ENCODE measurements at regions not wholly inside any gene's neighbourhood (a gene's known extent, or its start where the extent isn't known, plus 50 kb on each side); places are given as distances from the start of the nearest gene placed in this dataset.
"Not testable (repeated sequence)": the region's sequence is repeated elsewhere in the genome, so short reads cannot be mapped to it uniquely, and the experiment has no call there.

DNA sequence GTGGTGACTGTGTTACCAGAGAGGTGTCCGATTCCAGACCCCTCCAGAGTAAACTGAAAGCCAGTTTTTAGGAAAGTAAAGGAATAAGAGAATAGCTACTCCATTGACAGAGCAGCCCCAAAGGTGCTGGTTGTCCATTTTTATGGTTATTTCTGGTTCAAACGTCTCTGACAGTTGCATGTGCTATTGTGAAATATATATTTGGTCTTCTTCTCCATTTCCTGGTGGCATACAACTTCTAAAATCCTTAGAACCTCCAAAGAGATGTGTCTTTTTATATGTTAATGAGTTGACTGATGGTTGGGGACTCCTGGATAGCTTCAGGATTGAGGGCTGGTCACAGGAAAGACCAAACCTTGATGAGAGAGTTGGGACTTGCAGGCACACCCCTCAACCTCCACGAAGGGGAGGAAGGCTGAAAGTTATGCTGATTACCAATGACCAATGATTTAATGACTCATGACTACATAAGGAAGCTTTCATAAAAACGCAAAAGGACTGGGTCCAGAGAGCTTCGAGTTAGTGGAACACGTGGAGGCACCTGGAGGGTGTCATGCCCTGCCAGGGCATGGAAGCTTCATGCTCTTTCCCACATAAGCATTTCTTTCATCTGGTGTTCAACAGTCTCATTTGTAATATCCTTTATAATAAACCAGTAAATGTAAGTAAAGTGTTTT lies 100.7 kb downstream of the SLC16A1 start:
- no peak for ATAC-seq

- ATAC-seq: not testable (repeated sequence)
These were observed 101.5 kb downstream of the SLC16A1 start for GRCh38 chr1:112854368-112854984.

GRCh38 chr1:112853915-112854314 lies 102.1 kb downstream of the SLC16A1 start:
- ATAC-seq: not testable (repeated sequence)

DNA sequence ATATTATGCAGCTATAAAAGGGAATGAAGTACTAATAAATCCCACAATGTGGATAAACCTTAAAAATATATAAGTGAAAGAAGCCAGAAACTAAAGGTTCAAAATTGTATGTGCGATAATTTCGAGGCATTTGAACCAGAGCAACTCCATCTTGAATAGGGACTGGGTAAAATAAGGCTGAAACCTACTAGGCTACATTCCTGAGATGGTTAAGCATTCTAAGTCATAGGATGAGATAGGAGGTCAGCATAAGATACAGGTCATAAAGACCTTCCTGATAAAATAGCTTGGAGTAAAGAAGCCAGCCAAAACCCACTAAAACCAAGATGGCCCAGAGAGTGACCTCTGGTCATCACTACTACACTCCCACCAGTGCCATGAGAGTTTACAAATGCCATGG lies 103.1 kb downstream of the SLC16A1 start:
- ATAC-seq: no peak

DNA sequence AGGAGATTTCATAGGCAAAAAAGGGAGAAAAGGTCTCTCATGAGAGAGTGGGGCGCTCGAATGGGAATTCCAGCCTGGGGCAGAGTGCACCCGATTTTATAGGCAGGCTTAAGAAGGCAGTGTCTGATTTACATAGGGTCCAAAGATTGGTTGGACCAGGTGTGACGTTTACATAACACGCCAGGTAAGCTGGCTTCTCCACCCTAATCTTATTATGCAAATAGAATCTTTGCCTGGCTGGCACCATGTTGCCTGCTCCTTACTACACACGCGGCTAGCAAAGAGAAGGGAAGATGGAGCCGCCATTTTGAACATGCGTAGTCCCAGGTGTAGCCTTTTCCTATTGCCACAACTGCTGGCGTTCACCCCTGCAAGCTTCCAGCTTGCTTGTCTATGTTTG lies 103.7 kb downstream of the SLC16A1 start:
- ATAC-seq: no peak

- ATAC-seq: no peak
These were observed 105.8 kb downstream of the SLC16A1 start for GRCh38 chr1:112850034-112850757.

DNA sequence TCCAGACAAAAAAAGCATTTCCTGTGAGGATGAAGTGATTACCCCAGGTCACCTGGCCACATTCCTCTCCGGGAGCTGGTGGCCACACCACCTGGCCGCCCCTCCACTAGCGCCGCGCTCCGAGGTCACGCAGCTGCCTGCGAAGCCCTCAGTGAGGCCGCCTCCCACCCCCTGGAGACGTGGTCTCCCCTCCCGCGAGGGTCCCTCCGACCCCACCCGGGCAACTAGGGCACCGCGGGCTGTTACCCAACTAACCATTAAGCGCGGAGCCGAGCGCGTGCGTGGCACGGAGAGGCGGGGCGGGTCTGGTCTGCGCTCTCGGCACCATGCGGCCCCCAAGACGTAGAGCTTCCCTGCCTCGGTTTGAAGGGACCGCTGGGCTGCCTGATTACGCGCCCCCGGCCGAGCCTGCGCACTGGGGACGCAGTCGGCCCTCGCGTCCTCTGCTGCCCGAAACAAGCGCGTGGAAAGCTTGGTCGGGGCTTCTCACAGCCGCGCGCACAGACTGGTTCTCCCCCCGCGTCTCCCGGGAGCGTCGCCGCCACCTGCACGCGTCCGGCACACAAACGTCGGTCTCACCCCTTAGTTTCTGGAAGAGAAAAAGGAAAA lies 106.5 kb downstream of the SLC16A1 start:
- peak; percentile 26 for ATAC-seq

GRCh38 chr1:112841825-112842224 lies 114.2 kb downstream of the SLC16A1 start:
- ATAC-seq: no peak

DNA sequence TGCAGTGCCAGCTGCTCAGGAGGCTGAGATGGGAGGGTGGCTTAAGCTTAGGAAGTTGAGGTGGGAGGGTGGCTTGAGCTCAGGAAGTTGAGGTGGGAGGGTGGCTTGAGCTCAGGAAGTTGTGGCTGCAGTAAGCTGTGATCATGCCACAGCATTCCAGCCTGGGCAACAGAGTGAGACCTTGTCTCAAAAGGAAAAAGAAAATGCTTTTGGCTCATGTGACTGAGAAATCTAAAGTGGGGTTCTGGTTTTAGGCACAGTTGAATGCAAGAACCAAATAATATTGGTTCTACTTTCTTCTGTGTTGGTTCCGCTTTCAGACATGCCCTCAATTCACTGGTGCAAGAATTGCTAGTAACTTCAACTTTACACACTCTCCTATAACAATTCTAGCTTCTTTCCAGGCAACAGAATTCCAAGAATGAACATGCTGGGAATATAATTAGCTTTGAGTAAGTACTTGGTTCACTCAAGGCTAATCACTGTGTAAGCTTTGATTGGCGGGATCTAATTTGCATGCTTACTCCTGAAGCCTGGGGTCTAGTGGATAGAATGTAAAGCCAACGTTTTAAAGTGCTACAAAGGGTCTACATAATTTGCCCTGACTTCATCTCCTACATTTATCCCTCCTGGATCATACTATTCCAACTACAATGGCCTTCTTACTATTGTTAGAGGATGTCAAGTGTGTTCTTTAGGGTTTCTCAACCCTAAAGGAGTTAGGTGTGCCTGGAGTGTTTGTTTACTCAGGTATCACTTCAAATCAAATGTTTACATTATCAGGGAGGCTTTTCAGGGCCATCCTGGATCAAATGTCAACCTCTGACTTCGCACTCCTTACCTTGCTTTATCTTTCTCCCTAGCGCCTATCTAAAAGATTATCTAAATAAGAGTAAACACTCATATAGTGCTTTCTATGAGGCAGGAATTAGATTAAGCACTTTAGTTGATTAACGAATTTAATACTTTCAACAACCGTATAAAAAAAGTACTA lies 115.1 kb downstream of the SLC16A1 start:
- no peak for ATAC-seq

GRCh38 chr1:112836642-112837041 lies 119.4 kb downstream of the SLC16A1 start:
- no peak for ATAC-seq

DNA sequence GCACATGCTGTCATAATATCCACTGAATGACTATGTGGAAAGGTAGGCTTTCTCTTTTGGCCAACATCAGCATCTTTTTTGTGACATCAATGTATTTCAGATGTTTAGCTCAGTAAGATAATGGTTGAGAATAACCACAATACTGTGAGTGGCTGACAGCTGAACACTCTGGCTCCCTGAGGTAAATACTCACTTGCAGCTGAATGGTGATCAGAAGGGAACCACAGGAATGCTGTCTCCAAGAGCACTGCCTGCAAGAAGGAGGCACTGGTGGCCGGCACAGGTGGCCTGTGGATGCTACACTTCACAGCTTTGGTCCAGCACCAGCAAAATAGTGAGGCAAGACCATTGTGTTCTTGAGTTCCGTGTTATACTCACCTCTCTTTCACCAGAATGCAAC lies 118.7 kb upstream of the PPM1J start:
- ATAC-seq: no peak

DNA sequence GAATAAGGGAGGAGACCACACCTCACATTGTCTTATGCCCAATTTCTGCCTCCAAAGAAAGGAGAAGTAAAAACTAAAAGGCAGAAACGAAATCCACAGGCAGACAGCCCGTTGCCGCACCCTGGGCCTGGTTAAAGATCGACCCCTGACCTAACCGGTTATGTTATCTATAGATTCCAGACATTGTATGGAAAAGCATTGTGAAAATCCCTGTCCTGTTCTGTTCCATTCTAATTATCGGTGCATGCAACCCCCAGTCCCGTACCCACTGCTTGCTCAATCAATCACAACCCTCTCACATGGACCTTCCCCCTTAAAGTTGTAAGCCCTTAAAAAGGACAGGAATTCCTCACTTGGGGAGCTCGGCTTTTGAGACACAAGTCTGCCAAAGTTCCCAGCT lies 117.1 kb upstream of the PPM1J start:
- ATAC-seq: not testable (repeated sequence)

DNA sequence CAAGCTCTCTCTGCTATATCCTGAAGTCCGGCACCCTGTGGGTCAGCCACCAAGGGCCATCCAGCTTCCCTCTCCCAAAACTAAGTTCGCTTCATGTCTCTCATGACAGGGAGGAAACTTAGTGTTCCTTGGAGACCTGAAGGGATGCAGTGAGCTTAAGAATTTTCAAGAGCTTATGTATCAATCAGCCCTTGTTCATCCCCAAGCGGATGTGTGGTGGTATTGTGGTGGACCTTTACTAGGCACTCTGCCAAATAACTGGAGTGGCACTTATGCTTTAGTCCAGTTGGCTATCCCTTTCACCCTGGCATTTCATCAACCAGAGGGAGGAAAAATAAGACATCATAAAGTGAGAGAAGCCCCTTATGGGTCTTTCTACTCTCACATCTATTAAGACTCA lies 114.6 kb upstream of the PPM1J start:
- ATAC-seq: not testable (repeated sequence)

DNA sequence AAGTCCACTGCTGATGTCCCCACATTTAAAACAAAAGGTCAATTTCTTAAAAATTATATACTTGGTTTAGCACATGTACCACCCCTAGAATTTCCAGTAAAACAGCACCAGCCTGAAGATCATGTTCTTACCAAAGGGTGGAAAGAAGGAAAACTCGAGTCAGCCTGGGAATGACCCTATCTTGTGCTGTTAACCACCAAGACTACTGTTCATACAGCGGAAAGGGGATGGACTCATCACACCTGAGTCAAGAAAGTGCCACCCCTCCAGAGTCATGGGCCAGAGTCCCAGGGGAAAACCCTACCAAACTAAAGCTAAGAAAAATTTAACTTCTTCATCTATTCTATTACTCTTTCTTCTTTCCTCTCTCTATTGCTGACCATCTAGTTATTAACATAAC lies 113.6 kb upstream of the PPM1J start:
- no peak for ATAC-seq

- ATAC-seq: not testable (repeated sequence)
These were observed 112.3 kb upstream of the PPM1J start for GRCh38 chr1:112827391-112827790.

- ATAC-seq: no peak
These were observed 111.2 kb upstream of the PPM1J start for GRCh38 chr1:112826217-112826944.

DNA sequence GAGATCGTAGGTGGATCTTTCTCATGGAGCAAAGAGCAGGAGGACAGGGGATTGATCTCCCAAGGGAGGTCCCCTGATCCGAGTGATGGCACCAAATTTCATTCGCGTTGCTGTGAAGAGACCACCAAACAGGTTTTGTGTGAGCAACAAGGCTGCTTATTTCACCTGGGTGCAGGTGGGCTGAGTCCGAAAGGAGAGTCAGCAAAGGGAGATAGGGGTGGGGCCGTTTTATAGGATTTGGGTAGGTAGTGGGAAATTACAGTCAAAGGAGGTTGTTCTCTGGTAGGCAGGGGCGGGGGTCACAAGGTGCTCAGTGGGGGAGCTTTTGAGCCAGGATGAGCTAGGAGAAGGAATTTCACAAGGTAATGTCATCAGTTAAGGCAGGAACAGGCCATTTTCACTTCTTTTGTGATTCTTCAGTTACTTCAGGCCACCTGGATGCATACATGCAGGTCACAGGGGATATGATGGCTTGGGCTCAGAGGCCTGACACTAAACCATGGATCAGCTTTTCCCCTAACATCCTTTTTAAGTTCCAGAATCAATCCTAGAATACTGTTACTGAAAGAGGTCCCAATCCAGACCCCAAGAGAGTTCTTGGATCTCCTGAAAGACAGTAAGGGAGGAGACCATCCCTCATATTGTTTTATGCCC lies 110.6 kb upstream of the PPM1J start:
- ATAC-seq: not testable (repeated sequence)

GRCh38 chr1:112825075-112825474 lies 109.9 kb upstream of the PPM1J start:
- not testable (repeated sequence) for ATAC-seq

GRCh38 chr1:112821307-112822063 lies 106.4 kb upstream of the PPM1J start:
- not testable (repeated sequence) for ATAC-seq
